Endothelial cell (in vitro differentiated cells): ENCODE measurements at regions not wholly inside any gene's neighbourhood (a gene's known extent, or its start where the extent isn't known, plus 50 kb on each side); places are given as distances from the start of the nearest gene placed in this dataset.

Source experiments
- DNase-seq: peaks from one replicate; pipeline ENCODE4 v3.0.0; 2021; ENCODE audit warnings: low spot score
- H3K27ac Mint-ChIP-seq: one replicate; pipeline ENCODE4 v1.8.0; 2021; ENCODE audit warnings: mixed read lengths, inconsistent platforms; ENCODE audit not compliant: unreplicated experiment
- H3K27me3 Mint-ChIP-seq: one replicate; pipeline ENCODE4 v1.8.0; 2021; ENCODE audit warnings: mild to moderate bottlenecking, moderate library complexity, mixed read lengths, inconsistent platforms; ENCODE audit not compliant: unreplicated experiment
- H3K36me3 Mint-ChIP-seq: one replicate; pipeline ENCODE4 v1.8.0; 2021; ENCODE audit warnings: mild to moderate bottlenecking, low read depth, mixed read lengths, inconsistent platforms; ENCODE audit not compliant: unreplicated experiment
- H3K4me1 Mint-ChIP-seq: one replicate; pipeline ENCODE4 v1.8.0; 2021; ENCODE audit warnings: mild to moderate bottlenecking, mixed read lengths, inconsistent platforms; ENCODE audit not compliant: unreplicated experiment
- H3K4me3 Mint-ChIP-seq: one replicate; pipeline ENCODE4 v1.8.0; 2021; ENCODE audit warnings: mild to moderate bottlenecking, mixed read lengths, inconsistent platforms; ENCODE audit not compliant: unreplicated experiment
- H3K9me3 Mint-ChIP-seq: one replicate; pipeline ENCODE4 v1.8.0; 2021; ENCODE audit warnings: mixed read lengths, inconsistent platforms; ENCODE audit not compliant: unreplicated experiment
- CTCF ChIP-seq: fragments of 200-600 bp; sonication (generic); IDR thresholded peaks from one replicate; pipeline ENCODE4 v1.5.0; 2021; ENCODE audit warnings: antibody characterized with exemption; ENCODE audit not compliant: unreplicated experiment

DNA sequence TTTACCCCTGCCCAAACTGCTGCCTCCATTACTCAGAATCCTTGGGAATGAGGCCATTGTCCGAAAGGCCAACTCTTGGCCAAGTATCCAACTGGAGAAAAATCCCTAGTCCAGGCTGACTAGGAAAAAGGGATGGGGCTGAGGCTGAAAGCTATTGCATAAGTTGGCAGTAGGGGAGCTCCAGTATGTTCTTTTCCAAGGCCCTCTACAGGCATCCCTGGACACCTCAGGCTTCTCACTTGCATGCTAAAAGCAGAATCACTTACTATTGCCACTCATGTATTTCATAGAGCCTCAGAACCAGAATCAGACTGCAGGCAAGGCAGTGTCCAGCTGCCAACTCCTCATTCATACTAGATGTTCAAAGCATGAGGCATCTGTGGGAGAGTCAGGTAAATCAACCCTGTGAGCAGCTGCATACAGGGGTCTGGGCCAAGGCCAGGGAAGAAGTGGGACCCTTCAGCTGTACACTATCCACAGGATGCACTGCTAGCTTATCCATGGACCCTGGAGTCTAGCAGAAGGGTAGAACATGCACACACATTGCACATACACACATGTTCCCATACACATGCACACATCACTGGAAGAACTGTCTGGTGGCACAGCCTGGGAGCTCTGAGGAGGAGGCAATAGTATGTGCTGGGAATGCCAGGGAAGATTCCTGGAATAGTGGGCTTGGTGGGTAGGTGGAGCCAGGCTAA is 195.3 kb downstream of the C1orf94 start:
- no peak for DNase-seq
- Mint-ChIP-seq H3K4me1 (peaks cover 6% of the 10 kb centered on the region), H3K27ac (no peak overlapping the region), H3K27me3 (no peaks in the 10 kb centered on the region), H3K4me3 (no peak overlapping the region), H3K36me3 (no peaks in the 10 kb centered on the region), H3K9me3 (no peaks in the 10 kb centered on the region)
- TF ChIP-seq CTCF = no peak

GRCh38 chr1:34372891-34373290 is 196.2 kb downstream of the C1orf94 start:
- DNase-seq = no peak
- no peaks in the 10 kb centered on the region for H3K27me3 Mint-ChIP-seq
- H3K4me3 Mint-ChIP-seq = no peak overlapping the region
- no peak overlapping the region for H3K27ac Mint-ChIP-seq
- H3K9me3 Mint-ChIP-seq = no peaks in the 10 kb centered on the region
- no peaks in the 10 kb centered on the region for H3K36me3 Mint-ChIP-seq
- H3K4me1 Mint-ChIP-seq = peaks cover 6% of the 10 kb centered on the region
- TF ChIP-seq CTCF = no peak

GRCh38 chr1:34373912-34374311 is 197.2 kb downstream of the C1orf94 start:
- Mint-ChIP-seq H3K27me3 (no peaks in the 10 kb centered on the region), H3K9me3 (no peaks in the 10 kb centered on the region), H3K4me1 (peaks cover 6% of the 10 kb centered on the region), H3K36me3 (no peaks in the 10 kb centered on the region), H3K27ac (no peak overlapping the region), H3K4me3 (no peak overlapping the region)
- DNase-seq = no peak
- TF ChIP-seq CTCF = no peak

GRCh38 chr1:34376531-34376930 is 199.8 kb downstream of the C1orf94 start:
- no peak for DNase-seq

More at GRCh38 chr1:34376531-34376930, 199.8 kb downstream of the C1orf94 start:
- Mint-ChIP-seq H3K36me3 (no peaks in the 10 kb centered on the region), H3K27me3 (no peaks in the 10 kb centered on the region), H3K4me1 (peaks cover 6% of the 10 kb centered on the region), H3K9me3 (no peaks in the 10 kb centered on the region), H3K27ac (no peak overlapping the region), H3K4me3 (no peak overlapping the region)
- no peak for TF ChIP-seq CTCF
